ENCODE measurements at regions not wholly inside any gene's neighbourhood (a gene's known extent, or its start where the extent isn't known, plus 50 kb on each side); places are given as distances from the start of the nearest gene placed in this dataset.

GRCh38 chr14:55851301-55851700 is 266.9 kb upstream of the PELI2 start:
- no peaks in the 10 kb centered on the region for H3K36me3 ChIP-seq (ENCODE audit: control insufficient read depth in 4 of 4, insufficient read depth in 3 of 4, low read depth in 1 of 4, low read length in 3 of 4)
- no peak overlapping the region for H3K4me3 ChIP-seq (ENCODE audit: low read depth in 1 of 3, low read length in 3 of 3)
- no peak for DNase-seq (ENCODE audit: low spot score)

More at GRCh38 chr14:55851301-55851700, 266.9 kb upstream of the PELI2 start:
- Histone ChIP-seq H3K9ac (ENCODE audit: low read depth in 1 of 2, low read length in 2 of 2) (no peak overlapping the region), H3K27ac (ENCODE audit: low read depth in 1 of 2, low read length in 2 of 2) (no peak overlapping the region), H3K4me1 (ENCODE audit: control insufficient read depth in 4 of 4, insufficient read depth in 4 of 4, low read length in 3 of 4) (no peaks in the 10 kb centered on the region), H3K9me3 (ENCODE audit: control insufficient read depth in 4 of 4, low read length in 3 of 4) (no peaks in the 10 kb centered on the region), H3K27me3 (ENCODE audit: control insufficient read depth in 4 of 4, insufficient read depth in 4 of 4, low read length in 3 of 4) (peaks cover 0 to 10% (median 0%) of the 10 kb centered on the region in 4 donors)
- WGBS: 46% methylated on average over 2 of the region's 2 CpGs
- TF ChIP-seq EGR1 (IDR thresholded peaks at IDR 0.05; ENCODE audit: low read depth in 2 of 2): no peak
- TF ChIP-seq FOXA1 (IDR thresholded peaks at IDR 0.05): no peak
- no peak for TF ChIP-seq MAX (IDR thresholded peaks at IDR 0.05)
- no peak for TF ChIP-seq YY1 (IDR thresholded peaks at IDR 0.05)
- TF ChIP-seq NR2F2 (IDR thresholded peaks at IDR 0.05): no peak
- no peak for TF ChIP-seq RXRA (IDR thresholded peaks at IDR 0.05)
- no peak for TF ChIP-seq JUND (IDR thresholded peaks at IDR 0.05)
- TF ChIP-seq SP1 (IDR thresholded peaks at IDR 0.05): no peak
- TF ChIP-seq, protein P1, sequence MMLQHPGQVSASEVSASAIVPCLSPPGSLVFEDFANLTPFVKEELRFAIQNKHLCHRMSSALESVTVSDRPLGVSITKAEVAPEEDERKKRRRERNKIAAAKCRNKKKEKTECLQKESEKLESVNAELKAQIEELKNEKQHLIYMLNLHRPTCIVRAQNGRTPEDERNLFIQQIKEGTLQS (IDR thresholded peaks at IDR 0.05): no peak
- TF ChIP-seq CTCF (IDR thresholded peaks at IDR 0.05; ENCODE audit: low read depth, low read length, missing input control): no peak
- no peak for TF ChIP-seq HNF4A (conservative IDR thresholded peaks at IDR 0.05)
- TF ChIP-seq, protein P2, sequence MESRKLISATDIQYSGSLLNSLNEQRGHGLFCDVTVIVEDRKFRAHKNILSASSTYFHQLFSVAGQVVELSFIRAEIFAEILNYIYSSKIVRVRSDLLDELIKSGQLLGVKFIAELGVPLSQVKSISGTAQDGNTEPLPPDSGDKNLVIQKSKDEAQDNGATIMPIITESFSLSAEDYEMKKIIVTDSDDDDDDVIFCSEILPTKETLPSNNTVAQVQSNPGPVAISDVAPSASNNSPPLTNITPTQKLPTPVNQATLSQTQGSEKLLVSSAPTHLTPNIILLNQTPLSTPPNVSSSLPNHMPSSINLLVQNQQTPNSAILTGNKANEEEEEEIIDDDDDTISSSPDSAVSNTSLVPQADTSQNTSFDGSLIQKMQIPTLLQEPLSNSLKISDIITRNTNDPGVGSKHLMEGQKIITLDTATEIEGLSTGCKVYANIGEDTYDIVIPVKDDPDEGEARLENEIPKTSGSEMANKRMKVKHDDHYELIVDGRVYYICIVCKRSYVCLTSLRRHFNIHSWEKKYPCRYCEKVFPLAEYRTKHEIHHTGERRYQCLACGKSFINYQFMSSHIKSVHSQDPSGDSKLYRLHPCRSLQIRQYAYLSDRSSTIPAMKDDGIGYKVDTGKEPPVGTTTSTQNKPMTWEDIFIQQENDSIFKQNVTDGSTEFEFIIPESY (IDR thresholded peaks at IDR 0.05): no peak
- TF ChIP-seq TAF1 (conservative IDR thresholded peaks at IDR 0.05): no peak
- TF ChIP-seq RAD21 (IDR thresholded peaks at IDR 0.05): no peak
- no peak for TF ChIP-seq HNF4G (IDR thresholded peaks at IDR 0.05)
- TF ChIP-seq, protein P3, sequence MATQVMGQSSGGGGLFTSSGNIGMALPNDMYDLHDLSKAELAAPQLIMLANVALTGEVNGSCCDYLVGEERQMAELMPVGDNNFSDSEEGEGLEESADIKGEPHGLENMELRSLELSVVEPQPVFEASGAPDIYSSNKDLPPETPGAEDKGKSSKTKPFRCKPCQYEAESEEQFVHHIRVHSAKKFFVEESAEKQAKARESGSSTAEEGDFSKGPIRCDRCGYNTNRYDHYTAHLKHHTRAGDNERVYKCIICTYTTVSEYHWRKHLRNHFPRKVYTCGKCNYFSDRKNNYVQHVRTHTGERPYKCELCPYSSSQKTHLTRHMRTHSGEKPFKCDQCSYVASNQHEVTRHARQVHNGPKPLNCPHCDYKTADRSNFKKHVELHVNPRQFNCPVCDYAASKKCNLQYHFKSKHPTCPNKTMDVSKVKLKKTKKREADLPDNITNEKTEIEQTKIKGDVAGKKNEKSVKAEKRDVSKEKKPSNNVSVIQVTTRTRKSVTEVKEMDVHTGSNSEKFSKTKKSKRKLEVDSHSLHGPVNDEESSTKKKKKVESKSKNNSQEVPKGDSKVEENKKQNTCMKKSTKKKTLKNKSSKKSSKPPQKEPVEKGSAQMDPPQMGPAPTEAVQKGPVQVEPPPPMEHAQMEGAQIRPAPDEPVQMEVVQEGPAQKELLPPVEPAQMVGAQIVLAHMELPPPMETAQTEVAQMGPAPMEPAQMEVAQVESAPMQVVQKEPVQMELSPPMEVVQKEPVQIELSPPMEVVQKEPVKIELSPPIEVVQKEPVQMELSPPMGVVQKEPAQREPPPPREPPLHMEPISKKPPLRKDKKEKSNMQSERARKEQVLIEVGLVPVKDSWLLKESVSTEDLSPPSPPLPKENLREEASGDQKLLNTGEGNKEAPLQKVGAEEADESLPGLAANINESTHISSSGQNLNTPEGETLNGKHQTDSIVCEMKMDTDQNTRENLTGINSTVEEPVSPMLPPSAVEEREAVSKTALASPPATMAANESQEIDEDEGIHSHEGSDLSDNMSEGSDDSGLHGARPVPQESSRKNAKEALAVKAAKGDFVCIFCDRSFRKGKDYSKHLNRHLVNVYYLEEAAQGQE (IDR thresholded peaks at IDR 0.05): no peak
- TF ChIP-seq GABPA (IDR thresholded peaks at IDR 0.05 in 1 of 2, conservative IDR thresholded peaks at IDR 0.05 in 1 of 2): no peak
- TF ChIP-seq FOXA2 (IDR thresholded peaks at IDR 0.05): no peak

Measured in liver (tissue), 8 donors.